PC-3 (cell line): ENCODE measurements at regions not wholly inside any gene's neighbourhood (a gene's known extent, or its start where the extent isn't known, plus 50 kb on each side); places are given as distances from the start of the nearest gene placed in this dataset.

Experiments used
- CTCF ChIP-seq: fragments of 300-600 bp; sonication (generic); conservative IDR thresholded peaks from 2 replicates; pipeline ENCODE4 v1.5.1; 2017; ENCODE audit warnings: antibody characterized with exemption, low read depth, mild to moderate bottlenecking, low read length
- EZH2 ChIP-seq: fragments of 300-600 bp; sonication (generic); IDR thresholded peaks from one replicate; pipeline ENCODE4 v1.6.1; 2017; ENCODE audit warnings: antibody characterized with exemption, mild to moderate bottlenecking, low read length; ENCODE audit not compliant: unreplicated experiment

DNA sequence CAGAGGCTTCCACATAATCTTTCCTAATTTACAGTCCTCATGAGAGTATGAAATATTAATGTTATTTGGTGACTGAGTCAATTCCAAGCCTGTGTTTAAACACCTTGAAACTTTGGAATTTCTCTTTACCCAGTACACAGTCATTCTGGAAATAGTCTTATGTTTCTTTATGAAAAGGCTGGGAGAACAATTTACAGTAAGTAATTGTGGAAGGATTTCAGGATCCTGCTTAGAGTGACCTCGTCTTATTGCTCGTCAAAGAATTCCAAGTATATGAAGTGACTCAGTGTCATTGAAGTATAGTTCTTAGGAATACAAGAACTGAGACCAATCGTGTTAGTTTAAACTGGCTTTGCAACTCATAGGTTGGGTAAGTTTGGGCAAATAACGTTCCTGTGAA is 634.2 kb downstream of the SLC16A7 start:
- TF ChIP-seq CTCF (no peak), EZH2 (no peak)
